ENCODE measurements at regions not wholly inside any gene's neighbourhood (a gene's known extent, or its start where the extent isn't known, plus 50 kb on each side); places are given as distances from the start of the nearest gene placed in this dataset.
"Not testable (repeated sequence)": the region's sequence is repeated elsewhere in the genome, so short reads cannot be mapped to it uniquely, and the experiment has no call there.

- Histone ChIP-seq H3K4me1 (peaks cover 2% of the 10 kb centered on the region), H3K27me3 (no peaks in the 10 kb centered on the region), H3K9me3 (no peaks in the 10 kb centered on the region), H3K36me3 (no peaks in the 10 kb centered on the region), H3K4me3 (no peak overlapping the region), H3K27ac (no peak overlapping the region)
- TF ChIP-seq EP300 (IDR thresholded peaks at IDR 0.05) (no peak), POLR2AphosphoS5 (IDR thresholded peaks at IDR 0.05) (no peak)
- no peak for DNase-seq (ENCODE audit: low spot score in 2 of 2)
- WGBS = 55% methylated on average over 20 of the region's 24 CpGs
Measured at GRCh38 chrX:131840799-131841495, 182.2 kb upstream of the STK26 start.

GRCh38 chrX:131841496-131842437, 181.3 kb upstream of the STK26 start:
- no peak overlapping the region for H3K27ac ChIP-seq
- H3K27me3 ChIP-seq = no peaks in the 10 kb centered on the region
- H3K4me1 ChIP-seq = peaks cover 2% of the 10 kb centered on the region
- no peaks in the 10 kb centered on the region for H3K36me3 ChIP-seq
- TF ChIP-seq POLR2A (IDR thresholded peaks at IDR 0.05) = no peak
- peak; percentile 65 to 66 for TF ChIP-seq CTCF (IDR thresholded peaks at IDR 0.05)
- TF ChIP-seq POLR2AphosphoS5 (IDR thresholded peaks at IDR 0.05) = no peak
- TF ChIP-seq EP300 (IDR thresholded peaks at IDR 0.05) = no peak
- H3K4me3 ChIP-seq = no peak overlapping the region
- 56% methylated on average over 26 of the region's 31 CpGs for WGBS
- DNase-seq (ENCODE audit: low spot score in 2 of 2) = no peak
- no peaks in the 10 kb centered on the region for H3K9me3 ChIP-seq

GRCh38 chrX:131843987-131844386, 179.1 kb upstream of the STK26 start:
- no peaks in the 10 kb centered on the region for H3K36me3 ChIP-seq
- no peaks in the 10 kb centered on the region for H3K9me3 ChIP-seq

GRCh38 chrX:131845201-131845600, 177.9 kb upstream of the STK26 start:
- Histone ChIP-seq H3K27me3 (no peaks in the 10 kb centered on the region), H3K4me3 (no peak overlapping the region), H3K9me3 (no peaks in the 10 kb centered on the region), H3K36me3 (no peaks in the 10 kb centered on the region), H3K27ac (no peak overlapping the region), H3K4me1 (peaks cover 2% of the 10 kb centered on the region)
- TF ChIP-seq EP300 (IDR thresholded peaks at IDR 0.05) = no peak
- TF ChIP-seq POLR2AphosphoS5 (IDR thresholded peaks at IDR 0.05) = no peak
- TF ChIP-seq POLR2A (IDR thresholded peaks at IDR 0.05) = no peak
- TF ChIP-seq CTCF (IDR thresholded peaks at IDR 0.05) = no peak
- 49% methylated on average over 2 of the region's 2 CpGs for WGBS
- DNase-seq (ENCODE audit: low spot score in 2 of 2) = no peak

More at GRCh38 chrX:131843987-131844386, 179.1 kb upstream of the STK26 start:
- peaks cover 2% of the 10 kb centered on the region for H3K4me1 ChIP-seq
- no peak for DNase-seq (ENCODE audit: low spot score in 2 of 2)
- no peaks in the 10 kb centered on the region for H3K27me3 ChIP-seq
- H3K4me3 ChIP-seq = no peak overlapping the region
- H3K27ac ChIP-seq = no peak overlapping the region
- no peak for TF ChIP-seq EP300 (IDR thresholded peaks at IDR 0.05)
- TF ChIP-seq POLR2A (IDR thresholded peaks at IDR 0.05) = no peak
- TF ChIP-seq POLR2AphosphoS5 (IDR thresholded peaks at IDR 0.05) = no peak
- no peak for TF ChIP-seq CTCF (IDR thresholded peaks at IDR 0.05)

GRCh38 chrX:131845771-131846170, 177.3 kb upstream of the STK26 start:
- no peaks in the 10 kb centered on the region for H3K9me3 ChIP-seq
- no peak overlapping the region for H3K27ac ChIP-seq
- H3K4me3 ChIP-seq = no peak overlapping the region
- no peaks in the 10 kb centered on the region for H3K36me3 ChIP-seq
- no peak for TF ChIP-seq POLR2AphosphoS5 (IDR thresholded peaks at IDR 0.05)
- no peak for TF ChIP-seq POLR2A (IDR thresholded peaks at IDR 0.05)
- TF ChIP-seq EP300 (IDR thresholded peaks at IDR 0.05) = no peak
- TF ChIP-seq CTCF (IDR thresholded peaks at IDR 0.05) = no peak
- 51% methylated on average over 1 of the region's 1 CpG for WGBS
- H3K4me1 ChIP-seq = peaks cover 2% of the 10 kb centered on the region
- no peaks in the 10 kb centered on the region for H3K27me3 ChIP-seq
- no peak for DNase-seq (ENCODE audit: low spot score in 2 of 2)

GRCh38 chrX:131850964-131851363, 172.1 kb upstream of the STK26 start:
- H3K36me3 ChIP-seq; H3K4me1 ChIP-seq; H3K27ac ChIP-seq; H3K9me3 ChIP-seq; H3K27me3 ChIP-seq; H3K4me3 ChIP-seq; DNase-seq (ENCODE audit: low spot score in 2 of 2): not testable (repeated sequence)
- WGBS = 79% methylated on average over 10 of the region's 10 CpGs

Data from suprapubic skin (tissue), 4 donors.